HG03060 (cell line): ENCODE measurements at regions not wholly inside any gene's neighbourhood (a gene's known extent, or its start where the extent isn't known, plus 50 kb on each side); places are given as distances from the start of the nearest gene placed in this dataset.
"Not testable (repeated sequence)": the region's sequence is repeated elsewhere in the genome, so short reads cannot be mapped to it uniquely, and the experiment has no call there.

Source experiments
- ATAC-seq: cut with Tn5 transposase; IDR thresholded peaks from one replicate; pipeline ENCODE4 v1.9.1; 2021; ENCODE audit warnings: low read depth, moderate number of reproducible peaks; ENCODE audit not compliant: unreplicated experiment

DNA sequence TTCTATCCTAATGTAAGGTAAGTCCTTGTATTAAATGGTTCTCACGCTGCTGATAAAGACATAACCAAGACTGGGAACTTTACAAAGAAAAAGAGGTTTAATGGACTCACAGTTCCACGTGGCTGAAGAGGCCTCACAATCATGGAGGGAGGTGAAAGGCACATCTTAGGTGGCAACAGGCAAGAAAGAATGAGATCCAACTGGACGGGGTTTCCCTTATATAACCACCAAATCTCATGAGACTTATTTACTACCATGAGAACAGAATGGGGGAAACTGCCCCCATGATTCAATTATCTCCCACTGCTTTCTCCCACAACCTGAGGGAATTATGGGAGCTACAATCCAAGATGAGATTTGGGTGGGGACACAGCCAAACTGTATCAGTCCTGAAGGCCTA, 136.6 kb downstream of the HTR1B start:
- ATAC-seq: no peak

DNA sequence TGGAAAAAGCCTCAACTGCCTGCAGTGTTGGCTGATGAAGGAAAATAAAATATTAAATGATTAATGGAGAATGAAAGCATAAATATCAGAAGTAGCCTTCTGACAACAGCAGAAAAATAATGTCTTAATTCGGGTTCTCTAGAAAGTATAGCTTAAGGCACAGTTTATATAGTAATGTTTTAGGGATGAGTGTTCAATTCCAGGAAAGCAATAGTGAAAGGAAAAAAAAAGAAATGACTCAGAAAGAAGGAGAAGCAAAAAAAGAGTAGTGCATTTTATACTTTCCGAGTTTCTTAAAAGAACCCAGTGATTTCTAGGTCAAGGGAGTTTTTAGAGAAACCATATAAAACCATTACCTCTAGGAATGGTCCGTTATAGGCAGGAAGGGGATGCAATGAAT, 137.3 kb downstream of the HTR1B start:
- no peak for ATAC-seq

DNA sequence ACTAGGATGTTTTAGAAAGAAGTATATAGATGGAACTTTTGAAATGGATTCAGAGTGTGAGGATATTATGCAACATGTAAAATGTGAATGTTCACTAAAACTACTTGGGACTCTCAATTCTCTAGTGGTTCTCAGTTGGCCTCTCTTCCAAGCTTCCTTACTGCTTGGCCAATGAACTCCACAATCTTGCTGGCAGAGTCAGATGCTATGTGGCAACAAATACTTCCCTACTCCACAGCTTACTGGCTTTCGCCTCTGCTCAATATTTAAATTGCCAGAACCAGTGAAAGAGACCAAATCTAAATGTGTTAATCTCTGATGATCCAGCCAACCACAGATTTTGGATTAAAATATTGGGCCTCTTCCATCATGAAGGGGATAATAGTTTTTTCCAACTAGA, 138.4 kb downstream of the HTR1B start:
- no peak for ATAC-seq

DNA sequence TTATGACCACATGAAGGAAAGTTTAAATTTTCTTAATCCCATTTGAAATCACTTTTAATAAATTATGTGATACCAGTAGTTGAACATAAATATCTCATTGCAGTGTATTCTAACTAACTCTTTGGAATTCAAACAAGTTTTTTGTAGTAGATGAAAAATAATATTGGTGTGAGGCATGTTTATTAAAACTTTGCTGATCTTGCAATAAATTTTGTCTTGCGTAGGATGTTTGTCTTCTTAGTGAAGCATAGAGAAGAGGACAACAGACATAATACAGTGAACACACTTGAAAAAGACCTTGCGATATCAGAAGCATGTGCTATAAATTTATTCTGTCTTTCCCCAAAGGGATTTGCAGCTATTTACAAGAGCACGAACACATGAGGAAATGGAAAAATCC, 140.7 kb downstream of the HTR1B start:
- no peak for ATAC-seq

DNA sequence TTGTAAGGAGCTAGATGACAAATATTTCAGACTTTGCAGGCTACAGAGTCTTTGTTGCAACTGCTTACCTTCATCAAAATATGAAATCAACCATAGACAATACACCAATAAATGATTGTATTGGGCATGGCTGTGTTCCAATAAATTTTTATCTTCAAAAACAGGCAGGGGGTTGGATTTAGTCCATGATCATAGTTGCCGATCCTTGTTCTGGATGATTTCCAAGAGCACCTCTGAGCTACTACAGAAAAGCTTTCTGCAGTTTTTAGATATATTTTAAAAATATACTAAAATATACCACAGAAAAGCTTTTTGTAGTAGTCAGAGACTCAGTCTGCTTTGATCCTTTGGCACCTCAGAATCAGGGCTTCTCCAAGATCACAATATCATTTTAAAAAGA, 145.0 kb downstream of the HTR1B start:
- ATAC-seq: no peak

DNA sequence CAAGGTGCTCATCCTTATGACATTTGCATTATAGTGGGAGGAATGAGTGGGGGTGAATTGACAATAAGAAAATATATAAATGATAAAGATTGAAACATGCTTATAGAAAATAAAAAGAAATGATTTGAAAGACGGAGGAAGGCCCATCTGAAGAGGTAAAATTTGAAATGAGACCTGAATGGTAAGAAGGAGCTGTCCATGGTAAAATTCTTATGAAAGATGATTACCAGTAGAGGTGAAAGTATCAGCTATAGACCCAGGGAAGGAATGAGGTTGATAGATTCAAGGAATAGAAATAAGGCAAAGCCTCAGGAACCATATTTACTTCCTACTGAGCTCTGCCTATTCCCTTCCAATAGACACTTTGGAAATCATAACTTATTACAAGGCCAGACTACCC, 149.7 kb downstream of the HTR1B start:
- no peak for ATAC-seq

DNA sequence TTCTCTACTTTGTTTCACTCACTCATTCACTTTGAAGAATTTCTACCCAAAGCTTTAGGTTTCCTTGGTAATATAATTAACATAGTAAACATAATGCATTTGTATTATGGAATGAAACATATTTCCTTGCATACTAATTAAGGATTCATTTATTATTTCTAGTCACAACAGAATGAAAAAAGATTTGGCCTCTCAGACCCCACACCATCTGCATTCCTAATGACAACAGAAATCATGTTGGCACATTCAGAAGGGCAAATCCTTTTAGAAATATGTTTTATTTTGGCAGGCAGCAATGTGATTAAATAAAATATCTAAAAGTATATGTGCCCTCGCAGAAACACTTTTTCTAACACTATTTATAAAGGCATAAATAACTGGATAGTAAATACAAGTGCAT, 163.4 kb downstream of the HTR1B start:
- ATAC-seq: no peak

DNA sequence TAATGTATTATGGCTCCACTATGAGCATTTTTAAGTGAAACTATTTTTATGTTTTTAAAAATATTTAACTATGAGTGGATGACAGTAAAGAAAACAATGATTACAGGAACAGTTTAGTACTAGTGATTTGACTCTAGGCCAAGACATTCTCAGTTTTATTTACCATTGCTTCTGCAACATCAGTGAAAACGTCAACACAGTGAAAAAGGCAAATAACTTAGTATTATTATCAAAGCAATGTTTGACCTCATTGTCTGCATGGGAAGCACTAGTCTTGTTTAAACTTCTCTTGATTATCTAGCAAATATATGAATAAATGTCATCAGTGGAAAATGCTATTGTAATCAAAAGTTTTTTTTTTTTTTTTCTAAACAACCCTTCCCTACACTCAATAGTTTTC, 165.0 kb downstream of the HTR1B start:
- no peak for ATAC-seq

DNA sequence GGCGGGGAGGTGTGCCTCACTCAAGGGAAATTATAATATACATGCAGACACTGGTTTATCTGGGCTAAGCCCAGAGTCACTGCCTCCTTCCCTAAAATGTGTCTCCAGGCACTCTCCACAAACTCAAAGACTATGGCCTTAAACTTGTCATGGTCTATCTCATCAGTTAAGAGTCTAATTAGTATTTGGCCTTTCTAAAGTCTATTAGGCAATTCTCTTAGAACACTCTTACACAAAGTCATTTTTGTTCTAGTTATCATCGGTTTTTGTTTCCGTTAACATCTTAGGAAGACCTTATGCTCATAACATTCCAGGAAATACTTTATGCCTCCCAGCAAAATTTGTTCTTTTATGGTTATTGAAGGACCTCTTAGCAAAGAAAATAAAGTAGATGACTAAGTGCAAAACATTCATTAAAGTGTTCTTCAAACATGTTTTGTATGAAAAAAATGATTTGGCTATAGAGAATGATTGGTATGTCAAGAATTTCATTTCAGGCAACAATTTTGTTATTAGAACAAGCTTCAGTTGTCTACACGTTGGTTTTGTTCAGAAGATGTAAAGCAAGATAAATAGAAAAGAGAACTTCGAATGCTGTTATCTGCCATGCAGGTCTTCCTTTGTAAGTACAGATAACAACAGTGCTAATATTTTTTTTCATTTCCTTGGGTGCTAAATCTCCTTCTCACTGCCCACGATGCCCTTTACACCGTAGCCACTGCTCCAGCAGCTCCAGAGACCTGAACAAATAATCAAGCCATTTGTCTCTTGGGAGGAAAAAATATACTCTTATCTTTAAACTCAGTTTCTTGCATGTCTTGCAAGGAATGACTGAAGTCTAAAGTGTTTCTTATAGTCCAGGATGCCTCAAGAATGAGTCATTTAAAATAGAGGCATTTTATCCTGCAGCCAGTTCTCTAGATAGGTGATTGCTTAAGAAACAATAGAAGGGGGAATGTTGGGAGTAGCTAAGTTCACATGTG, 170.4 kb downstream of the HTR1B start:
- ATAC-seq: no peak

DNA sequence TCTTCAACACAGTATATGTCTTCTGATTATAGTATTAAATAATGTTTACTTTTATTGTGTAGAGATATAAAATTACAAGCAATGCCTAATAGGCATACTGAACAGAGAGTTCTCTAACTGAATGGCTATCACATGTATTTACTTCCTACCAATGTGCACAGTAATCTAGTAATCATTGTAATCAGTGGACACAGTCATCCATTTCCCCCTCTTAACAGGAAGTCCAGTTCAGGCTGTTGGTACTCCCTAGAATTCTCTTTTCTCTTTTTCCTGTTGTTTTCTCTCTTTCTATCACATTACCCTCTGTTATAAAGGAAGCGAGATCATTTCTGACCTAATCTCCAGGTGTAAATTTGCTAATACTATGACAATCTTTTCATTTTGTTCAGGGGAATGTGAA, 172.5 kb downstream of the HTR1B start:
- ATAC-seq: no peak

DNA sequence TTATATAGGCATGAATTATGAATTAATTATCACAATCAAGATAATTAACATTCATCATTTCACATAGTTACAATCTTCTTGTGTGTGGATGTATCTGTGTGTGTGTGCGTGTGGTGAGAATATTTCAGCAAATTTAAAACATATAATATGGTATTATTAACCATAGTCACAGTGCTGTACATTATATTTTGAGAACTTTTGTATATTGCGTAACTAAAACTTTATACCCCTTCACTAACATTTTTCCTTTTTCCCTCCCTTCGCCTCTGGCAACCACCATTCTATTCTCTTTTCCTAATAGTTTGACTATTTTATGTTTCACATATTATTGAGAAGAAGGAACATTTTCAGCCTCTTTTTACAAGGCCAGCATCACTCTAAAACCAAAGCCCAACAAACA, 176.8 kb downstream of the HTR1B start:
- ATAC-seq: no peak

DNA sequence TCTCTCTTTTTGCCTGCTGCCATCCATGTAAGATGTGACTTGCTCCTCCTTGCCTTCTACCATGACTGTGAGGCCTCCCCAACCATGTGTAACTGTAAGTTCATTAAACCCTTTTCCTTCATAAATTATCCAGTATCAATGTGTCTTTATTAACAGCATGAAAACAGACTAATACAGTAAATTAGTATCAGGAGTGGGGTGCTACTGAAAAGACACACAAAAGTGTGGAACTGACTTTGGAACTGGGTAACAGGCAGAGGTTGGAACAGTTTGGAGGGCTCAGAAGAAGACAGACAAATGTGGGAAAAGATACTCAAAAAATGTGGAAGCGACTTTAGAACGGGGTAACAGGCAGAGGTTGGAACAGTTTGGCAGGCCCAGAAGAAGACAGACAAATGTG, 189.4 kb downstream of the HTR1B start:
- ATAC-seq: no peak

DNA sequence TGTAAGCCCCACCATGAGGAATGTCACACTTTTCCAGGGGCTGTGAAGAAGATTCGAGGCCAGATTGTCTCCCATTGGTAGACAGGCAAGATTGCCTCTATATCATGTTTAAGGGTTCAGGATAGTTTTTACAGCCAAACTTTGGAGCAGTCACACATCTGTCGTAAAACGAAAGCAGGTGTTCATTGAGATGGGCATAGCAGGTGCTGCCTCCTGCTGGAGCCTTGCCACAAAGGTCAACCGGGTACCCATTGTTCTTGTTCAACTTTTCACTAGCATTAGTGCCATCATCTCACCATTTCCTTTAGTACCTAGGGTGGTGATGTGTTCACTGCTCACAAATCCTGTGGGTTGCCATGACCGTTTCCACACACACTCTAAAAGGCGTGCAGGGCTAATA, 198.3 kb downstream of the HTR1B start:
- no peak for ATAC-seq

DNA sequence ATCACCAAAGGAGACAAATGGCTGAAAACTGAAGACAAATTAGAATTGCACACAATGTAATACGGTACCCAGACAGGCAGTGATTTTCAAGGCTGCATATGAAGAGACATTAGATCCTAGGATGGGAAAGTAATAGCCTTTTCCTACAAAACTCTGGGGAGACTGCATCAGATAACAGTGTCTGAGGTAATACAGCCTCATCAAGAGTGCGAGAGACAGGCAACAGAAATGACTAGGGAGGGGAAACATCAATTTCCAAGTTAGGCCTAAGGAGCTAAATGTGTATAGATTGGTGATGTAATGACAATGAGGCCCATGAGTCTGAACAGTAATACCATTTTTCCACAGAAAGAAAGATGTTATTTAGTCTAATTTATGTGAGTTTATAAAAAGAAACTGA, 200.3 kb downstream of the HTR1B start:
- ATAC-seq: no peak

DNA sequence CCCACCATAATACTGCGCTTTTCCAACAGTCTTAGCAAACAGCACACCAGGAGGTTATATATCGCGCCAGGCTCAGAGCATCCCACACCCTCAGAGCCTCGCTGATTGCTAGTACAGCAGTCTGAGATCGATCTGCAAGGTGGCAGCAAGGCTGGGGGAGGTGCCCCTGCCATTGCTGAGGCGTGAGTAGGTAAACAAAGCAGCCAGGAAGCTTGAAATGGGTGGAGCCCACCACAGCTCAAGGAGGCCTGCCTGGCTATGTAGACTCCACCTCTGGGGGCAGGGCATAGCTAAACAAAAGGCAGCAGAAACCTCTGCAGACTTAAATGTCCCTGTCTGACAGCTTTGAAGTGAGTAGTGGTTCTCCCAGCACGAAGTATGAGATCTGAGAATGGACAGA, 211.5 kb downstream of the HTR1B start:
- ATAC-seq: not testable (repeated sequence)

DNA sequence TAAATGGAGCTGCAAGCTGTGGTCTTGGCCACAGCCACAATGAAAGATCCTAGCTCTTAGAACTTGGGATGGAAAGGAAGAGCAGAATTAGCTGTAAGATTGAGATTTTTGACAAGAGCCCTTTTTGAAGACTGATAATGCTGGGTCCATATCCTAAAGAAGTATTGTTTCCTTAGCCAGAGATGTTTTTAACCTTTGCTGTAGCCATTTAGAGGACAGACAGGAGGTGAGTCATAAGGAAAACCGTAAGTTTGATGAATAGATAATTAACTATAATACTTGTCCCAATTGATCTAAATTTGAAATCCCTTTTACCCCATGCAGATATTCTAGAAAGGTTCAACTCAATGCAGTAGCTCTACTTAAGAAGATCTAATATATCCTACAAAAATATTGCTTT, 213.7 kb downstream of the HTR1B start:
- no peak for ATAC-seq

DNA sequence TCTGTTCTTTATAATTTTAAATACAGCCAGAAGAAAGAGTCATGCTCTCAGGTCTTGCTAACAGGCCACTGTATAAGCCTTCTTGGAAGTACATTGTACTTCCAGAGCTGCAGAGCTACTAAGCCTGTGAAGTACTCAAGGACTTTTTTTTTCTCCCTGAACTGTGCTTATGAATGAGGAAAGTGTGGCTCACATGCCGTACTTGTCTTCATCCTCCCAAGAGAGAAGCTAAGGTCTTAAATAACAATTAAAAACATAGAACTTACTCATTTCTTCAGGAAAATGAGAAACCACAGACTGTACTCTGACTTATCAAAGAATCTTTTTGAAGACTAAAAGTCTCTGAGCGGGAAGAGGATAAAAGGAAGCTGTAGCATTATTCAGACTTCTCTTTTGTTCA, 218.3 kb downstream of the HTR1B start:
- ATAC-seq: no peak

DNA sequence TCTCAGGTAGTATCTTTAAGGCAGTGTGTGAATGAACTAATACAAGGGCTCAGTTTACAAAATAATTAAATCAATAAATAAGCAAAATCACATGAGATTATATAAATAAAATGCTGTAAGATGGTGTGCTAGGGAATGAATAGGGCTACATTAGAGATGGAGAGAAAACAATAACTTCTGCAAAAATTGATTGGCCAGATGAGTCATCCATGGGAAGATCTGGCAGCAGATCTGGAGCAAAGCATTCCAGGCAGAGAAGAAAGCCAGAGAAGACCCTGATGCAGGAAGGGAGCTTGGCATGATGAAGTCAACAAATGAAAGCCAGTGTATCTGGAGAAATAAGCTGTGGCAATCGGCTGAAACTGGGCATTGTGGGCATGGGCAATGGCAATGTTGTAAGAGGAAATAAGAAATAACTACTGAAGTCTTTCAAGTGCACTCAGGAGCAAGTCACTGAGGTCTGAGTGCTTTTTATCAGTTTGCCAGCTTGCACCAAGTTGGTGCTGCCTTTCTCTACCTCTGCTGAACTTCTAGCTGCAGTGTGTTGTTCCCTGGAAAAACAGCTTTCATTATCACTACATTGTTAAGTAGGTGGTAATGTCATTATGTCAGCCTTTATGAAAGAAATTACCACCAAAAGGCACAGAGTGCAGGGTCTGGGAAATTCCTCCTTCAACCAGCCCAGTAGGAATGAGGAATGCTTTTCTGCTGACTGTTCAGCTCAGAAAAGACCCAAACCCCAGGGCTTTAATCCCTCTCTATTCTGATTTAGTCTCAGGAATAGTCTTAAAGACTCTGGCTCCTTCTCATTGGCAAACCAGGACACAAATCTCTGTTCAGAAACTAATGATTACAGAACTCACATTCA, 231.6 kb downstream of the HTR1B start:
- no peak for ATAC-seq

DNA sequence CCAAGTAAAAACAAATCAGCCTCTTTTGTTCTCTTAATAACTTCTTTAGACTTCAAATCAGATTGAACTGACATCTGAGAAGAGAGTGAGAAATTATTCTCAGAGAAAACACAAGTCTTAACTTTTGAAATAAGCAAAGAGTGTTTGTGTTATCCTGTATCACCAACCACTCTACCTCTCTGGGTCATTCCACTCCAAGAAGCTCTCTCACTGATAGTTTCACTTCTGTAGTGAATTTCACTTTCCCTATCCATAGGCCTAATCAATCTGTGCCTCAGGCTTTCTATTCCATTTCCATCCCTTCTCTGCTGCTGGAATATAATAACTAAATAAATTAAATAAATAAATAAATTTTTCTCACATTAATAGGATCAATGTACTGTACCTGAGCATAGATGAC, 235.0 kb downstream of the HTR1B start:
- ATAC-seq: no peak

DNA sequence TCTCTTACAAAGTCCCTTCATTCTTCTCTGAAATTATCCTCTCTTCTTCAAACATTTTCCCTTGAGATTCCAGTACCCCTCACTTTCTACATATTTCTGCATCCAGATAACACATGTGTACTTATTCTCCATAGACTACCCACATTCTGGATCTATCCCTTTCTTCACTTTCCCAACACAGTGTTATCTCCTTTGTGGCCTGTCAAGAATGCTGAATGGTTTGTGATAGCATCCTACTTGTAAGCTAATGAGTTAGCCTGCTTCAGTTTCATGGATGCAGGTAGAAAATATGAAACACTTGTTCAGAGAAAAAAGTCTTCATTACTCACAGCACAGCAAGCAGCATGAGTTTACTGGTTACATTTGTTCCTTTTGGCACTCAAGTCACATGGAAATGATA, 245.4 kb downstream of the HTR1B start:
- ATAC-seq: no peak

DNA sequence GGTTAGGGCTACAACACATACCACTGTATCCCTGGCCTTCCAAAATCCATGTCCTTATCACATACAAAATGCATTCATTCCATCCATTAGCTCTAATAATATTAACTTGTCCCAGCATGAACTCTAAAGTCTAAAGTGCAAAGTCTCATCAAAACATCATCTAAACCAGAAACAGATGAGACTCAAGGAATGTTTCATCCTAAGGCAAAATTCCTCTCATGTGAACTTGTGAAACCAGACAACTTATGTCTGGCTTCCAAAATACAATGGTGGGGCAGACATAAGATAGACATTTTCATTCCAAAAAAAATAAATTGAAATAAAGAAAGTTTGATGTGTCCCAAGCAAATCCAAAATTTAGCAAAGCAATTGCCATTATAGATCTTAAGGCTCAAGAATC, 257.4 kb downstream of the HTR1B start:
- no peak for ATAC-seq

DNA sequence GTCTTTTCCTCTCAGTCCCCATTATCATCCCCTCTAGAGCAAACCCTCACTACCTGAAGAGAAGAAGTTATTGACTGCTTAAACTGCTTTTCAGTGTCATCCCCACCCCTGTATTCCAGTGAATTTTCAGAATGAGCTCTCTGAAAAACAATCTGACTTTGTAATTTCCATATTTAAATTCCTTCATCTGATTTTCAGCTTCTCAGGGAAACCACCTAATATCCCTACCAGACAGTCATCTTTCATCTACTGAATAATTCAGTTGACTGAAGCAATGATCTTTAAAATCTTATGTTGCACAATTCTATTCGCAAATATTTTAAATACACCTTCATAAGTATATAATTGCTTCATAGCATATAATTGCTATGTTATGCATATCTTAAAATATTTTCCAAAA, 258.7 kb downstream of the HTR1B start:
- ATAC-seq: no peak
